DMS153 (cell line): ENCODE measurements at regions not wholly inside any gene's neighbourhood (a gene's known extent, or its start where the extent isn't known, plus 50 kb on each side); places are given as distances from the start of the nearest gene placed in this dataset.
"Not testable (repeated sequence)": the region's sequence is repeated elsewhere in the genome, so short reads cannot be mapped to it uniquely, and the experiment has no call there.

ENCODE experiments used
- DNase-seq: peaks from one replicate; lab custom pipeline; 2025; lab: John Stamatoyannopoulos, UW

DNA sequence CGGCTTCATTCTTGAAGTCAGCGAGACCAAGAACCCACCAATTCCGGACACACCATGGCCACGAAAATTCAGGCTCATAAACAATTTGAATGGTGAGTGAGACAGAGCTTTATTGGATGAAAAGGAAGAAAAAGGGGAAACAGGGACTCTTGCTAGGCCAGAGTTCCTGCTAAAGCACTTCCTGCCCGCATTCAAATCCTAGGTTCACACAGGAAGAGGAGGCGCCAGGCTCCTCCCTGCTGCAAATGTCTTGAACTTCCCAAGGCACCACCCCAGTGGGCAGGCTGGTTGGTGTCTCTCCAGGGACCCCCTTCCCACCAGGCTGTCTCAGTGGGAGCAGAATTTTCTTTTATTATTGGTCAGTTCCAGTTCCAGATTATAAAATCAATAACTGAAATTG lies 121.2 kb downstream of the FSCB start:
- no peak for DNase-seq

- not testable (repeated sequence) for DNase-seq
These were observed 121.8 kb downstream of the FSCB start for GRCh38 chr14:44385296-44385695.

DNA sequence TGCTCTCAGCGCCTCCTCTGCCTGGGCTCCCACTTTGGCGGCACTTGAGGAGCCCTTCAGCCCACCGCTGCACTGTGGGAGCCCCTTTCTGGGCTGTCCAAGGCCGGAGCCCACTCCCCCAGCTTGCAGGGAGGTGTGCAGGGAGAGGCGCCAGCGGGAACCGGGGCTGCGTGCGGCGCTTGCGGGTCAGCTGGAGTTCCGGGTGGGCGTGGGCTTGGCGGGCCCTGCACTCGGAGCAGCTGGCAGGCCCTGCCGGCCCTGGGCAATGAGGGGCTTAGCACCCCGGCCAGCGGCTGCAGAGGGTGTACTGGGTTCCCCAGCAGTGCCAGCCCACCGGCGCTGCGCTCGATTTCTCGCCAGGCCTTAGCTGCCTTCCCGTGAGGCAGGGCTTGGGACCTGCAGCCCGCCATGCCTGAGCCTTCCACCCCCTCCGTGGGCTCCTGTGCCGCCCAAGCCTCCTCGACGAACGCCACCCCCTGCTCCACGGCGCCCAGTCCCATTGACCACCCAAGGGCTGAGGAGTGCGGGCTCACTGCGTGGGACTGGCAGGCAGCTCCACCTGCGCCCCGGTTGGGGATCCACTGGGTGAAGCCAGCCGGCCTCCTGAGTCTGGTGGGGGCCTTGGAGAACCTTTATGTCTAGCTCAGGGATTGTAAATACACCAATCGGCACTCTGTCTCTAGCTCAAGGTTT lies 122.3 kb downstream of the FSCB start:
- DNase-seq = not testable (repeated sequence)

GRCh38 chr14:44384093-44384492 lies 123.0 kb downstream of the FSCB start:
- DNase-seq = no peak

DNA sequence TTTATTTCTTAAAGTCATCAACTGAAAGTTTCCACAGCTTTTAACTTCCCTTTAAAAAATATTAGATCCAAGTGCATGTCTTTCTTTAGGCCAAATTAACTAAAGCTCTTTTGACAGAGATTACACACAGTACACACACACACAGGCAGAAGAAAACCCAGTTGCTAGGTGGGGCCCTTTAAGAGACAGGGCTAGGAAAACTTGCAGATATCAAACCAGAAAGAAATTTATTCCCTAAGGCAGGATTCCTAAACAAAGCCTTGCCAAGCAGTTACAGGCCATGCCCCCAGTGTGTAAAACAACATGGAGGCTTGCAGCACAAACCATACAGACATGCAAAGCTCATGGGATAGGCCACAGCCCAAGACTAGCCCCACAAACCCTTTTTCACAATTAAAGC lies 123.4 kb downstream of the FSCB start:
- no peak for DNase-seq

DNA sequence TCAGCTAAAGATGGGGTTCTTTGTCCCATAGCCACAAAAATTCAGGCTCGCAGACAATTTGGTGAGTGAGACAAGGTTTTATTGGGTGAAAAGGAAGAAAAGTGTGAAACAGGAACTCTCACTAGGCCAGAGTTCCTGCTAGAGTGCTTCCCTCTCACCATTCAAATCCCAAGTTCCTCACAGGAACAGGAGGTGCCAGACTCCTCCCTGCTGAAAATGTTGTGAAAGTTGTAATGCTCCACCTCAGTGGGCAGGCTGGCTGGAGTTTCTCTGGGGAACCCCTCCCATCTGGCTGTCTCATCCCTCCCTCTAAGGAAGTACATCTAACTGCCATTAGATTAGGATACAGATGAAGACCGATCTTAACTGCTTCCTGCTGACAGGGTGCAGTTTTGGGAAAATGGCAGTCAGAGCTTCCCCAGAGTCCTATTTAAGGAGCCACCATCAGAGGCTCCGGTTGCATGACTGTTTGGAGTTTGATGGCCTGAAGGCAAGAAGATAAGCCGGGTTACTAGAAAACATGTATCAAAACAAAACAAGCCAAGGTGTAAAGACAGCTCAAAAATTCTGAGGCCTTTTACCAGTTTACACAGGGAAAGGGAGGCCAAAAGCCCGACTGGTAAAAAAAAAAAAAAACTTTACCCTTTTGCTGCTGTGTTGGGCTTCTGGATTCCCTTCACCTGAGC lies 127.6 kb downstream of the FSCB start:
- no peak for DNase-seq

DNA sequence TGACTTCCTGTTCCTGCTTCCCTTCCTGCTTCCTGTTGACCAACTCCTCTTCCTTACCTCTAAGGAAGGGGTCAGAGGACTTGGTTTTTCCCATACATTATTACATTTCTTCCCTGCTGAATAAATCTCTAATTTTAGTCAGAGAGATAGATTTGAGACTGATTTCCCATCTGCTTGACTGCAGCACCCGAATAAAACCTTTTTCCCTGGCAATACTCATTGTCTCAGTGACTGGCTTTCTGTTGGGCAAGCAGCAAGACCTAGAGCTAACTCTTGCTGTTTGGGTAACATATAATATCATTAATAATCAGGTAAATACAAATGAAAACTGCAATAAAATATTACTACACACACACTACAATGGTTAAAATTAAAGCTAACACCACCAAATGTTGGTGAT lies 132.2 kb downstream of the FSCB start:
- no peak for DNase-seq

DNA sequence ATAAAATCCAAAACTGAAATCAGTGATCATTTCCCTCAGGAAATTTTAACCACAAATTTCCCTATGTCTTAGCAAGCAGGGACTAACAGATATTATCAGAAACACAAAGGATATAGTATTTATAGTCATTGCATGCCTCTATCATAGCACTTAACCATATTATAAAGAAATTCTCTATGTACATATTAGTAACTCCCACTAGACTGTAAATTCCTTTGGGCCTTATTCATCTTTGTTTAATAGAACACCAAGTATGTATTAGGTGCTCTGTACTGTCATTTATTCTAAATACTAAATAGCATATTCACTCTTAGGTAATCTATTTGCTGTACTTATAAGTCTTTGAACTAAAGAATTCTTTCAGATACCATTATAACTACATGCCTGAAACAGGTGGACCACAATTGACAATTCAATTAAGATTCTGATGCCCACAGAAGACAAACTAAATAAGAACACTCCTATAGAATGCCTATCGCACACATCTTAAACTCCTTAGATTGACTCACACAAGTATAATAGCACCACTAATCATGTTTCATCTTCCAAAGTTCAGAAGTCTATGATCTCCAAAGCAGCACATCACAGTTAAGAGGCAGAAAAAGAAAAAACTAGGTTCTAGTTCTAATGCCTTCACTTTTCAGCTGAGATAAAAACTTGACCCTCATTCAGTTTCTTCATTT lies 134.1 kb downstream of the FSCB start:
- DNase-seq = no peak

GRCh38 chr14:44372231-44372630 lies 134.9 kb downstream of the FSCB start:
- no peak for DNase-seq

DNA sequence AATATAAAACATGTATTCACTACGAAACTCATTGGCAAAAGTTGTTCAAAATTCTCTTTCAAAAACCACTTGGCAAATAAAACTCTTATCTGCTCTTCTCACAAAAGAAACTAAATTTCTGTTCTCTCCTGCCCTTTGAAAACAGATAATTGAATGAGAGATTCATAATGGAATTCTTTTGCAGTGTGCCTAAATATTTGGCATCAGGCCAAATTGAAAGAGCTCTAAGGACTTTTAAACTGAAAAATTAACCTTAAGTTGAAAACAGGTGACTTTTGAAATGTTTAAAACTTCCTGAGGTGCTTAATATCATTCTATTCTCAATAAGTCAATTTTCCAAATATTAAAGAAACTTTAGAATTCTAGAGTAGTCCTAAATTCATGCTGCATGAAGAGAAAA lies 136.4 kb downstream of the FSCB start:
- no peak for DNase-seq

DNA sequence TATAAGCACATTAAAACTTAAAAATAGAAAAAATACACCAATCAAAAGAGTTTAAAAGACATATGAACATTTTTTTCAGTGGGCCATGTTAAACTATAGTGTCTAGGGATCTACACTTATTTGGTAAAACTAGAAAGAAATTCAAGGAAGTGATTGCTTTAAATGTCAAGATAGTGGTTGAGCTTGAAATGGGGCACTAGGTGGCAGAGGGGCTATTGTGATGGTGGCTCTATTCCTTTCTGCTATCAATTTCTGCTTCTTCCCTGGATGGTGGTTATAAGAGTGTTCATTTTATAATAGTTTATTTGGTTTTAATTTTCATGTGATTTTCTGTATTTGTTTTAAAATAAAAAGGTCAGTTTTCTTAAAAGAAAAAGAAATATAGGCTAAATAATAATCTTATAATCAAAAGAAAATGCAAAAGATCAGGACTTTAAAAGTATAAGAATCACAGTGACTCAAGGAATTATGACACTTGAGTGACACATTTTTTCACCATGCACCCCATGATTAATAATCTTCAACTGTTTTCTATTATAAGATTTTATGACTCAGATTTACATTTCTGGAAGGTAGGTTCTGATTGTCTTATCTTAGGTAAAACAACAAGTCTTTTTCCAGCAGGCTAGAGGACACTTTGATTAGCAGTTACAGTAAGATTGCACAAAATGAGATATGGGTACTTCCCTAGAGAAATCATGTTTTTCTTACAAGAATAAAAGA lies 137.5 kb downstream of the FSCB start:
- DNase-seq = no peak

DNA sequence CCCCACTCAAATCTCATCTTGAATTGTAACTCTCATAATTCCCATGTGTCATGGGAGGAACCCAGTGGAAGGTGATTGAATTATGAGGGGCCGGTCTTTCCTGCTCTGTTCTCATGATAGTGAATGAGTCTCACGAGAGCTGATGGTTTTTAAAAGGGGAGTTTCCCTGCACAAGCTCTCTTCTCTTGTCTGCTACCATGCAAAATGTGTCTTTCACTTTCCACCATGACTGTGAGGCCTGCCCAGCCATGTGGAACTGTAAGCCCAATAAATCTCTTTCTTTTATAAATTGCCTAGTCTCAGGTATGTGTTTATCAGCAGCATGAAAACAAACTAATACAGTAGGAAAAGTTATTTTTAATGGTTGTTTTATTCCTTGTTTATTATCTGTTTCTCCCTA lies 146.0 kb downstream of the FSCB start:
- DNase-seq = no peak

GRCh38 chr14:44353805-44354204 lies 153.3 kb downstream of the FSCB start:
- no peak for DNase-seq

GRCh38 chr14:44352201-44352600 lies 154.9 kb downstream of the FSCB start:
- no peak for DNase-seq

- DNase-seq = no peak
These were observed 159.8 kb downstream of the FSCB start for GRCh38 chr14:44347316-44347715.

DNA sequence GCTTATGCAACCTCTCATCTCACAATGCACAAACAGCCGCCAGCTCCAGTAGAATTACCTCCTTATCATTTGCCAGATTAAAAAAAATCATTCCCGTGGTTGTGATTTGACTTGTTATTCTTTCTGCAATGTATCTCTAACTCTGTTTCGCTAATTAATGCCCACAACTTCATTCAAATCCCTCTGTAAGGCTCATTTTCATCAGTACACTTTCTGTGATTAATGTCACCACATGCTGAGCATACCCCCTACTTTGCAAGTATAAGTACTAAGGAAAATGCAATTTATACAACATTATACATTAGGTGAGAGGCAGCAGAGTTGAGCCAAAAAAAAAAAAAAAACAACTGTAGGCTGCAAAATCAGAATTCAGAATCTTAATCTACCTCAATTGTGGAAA lies 166.0 kb downstream of the FSCB start:
- no peak for DNase-seq

DNA sequence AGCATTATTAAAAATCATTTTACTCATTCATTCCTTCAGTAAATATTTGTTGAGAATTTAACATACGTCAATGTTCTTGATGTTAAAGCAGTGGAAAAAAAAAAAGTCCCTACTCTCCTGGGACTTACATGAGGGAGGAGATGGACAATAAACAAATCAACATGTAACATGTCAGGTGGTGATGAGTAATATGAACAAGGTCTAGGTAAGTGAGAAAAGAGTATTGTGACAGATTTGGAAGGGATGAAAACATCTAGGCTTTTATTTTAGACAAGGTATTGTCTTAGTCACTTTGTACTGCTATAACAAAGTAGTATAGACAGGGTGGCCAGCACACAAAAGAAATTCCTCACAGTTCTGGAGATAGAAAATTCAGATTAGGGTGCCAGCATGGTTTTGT lies 167.2 kb downstream of the FSCB start:
- no peak for DNase-seq

- DNase-seq = no peak
These were observed 167.9 kb downstream of the FSCB start for GRCh38 chr14:44339231-44339630.

- no peak for DNase-seq
These were observed 189.7 kb downstream of the FSCB start for GRCh38 chr14:44317441-44317746.

DNA sequence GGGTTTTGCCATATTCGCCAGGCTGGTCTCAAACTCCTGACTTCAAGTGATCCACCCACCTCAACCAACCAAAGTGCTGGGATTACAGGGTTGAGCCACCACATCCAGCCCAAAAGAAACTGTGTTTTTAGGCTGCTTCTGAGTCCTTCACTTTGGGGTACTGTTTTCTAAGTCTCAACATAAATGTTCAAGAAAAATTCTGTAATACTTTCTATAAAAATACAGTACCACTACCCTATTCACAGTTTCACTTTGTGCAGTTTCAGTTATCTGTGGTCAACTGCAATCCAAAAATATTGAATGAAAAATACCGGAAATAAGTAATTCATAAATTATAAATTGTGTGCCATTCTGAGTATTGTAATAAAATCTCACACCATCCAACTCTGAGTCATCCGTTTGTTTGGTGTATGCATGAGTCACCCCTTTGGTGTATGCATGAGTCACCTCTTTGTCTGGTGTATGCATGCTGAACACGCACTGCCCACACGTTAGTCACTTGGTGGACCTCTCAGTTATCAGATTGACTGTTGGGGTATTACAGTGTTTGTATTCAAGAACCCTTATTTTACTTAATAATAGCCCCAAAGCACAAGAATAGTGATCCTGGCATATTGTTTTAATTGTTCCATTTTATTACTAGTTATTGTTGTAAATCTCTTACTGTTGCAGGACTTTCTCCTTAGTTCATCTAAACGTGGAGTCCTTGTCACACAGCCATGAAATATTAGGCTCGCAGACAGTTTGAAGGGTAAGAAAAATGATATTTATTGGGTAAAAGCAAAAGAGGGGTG lies 190.2 kb downstream of the FSCB start:
- DNase-seq = peak; percentile 69

DNA sequence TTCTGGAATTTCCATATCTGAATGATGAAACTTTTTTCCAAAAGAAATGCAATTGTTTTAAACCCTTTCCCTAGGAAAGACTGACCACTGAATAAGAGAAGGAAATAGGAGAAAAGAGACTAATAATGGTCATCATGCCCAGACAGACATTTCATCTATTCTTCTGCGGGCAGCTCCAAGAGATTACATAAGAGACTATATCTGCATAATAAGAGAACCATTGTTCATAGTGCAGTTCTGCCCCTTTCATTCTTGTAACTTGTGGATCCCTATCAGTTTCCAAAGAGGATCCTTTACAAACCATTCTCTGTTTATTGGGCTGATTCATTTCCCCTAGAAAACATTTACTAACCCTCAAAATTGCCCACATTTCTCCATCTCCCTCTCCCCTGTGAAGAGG lies 197.8 kb downstream of the FSCB start:
- no peak for DNase-seq

DNA sequence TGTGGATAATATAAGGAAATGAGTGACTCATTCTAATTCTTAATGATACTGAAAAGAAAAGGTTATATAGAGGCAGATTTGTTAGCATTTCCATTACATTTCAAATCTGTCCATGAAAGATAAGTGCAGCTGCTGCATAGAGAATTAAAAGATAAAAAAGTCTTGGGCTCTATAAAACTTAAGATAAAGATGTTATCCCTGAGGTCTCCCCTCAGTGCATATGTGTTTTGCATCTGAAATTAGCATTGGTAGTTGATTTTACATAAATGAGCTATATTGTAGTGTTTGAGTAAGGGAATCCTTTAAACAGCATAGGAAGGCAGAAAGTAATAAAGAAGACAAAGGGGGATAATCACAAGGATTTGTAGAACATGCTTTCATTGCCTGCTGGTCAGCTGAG lies 206.2 kb downstream of the FSCB start:
- no peak for DNase-seq
